Prostate gland (tissue), 2 donors: ENCODE measurements at regions not wholly inside any gene's neighbourhood (a gene's known extent, or its start where the extent isn't known, plus 50 kb on each side); places are given as distances from the start of the nearest gene placed in this dataset.

Experiments
- CTCF ChIP-seq, 4 experiments: fragments of 200-600 bp in 2 of 4; fragments of 450-650 bp in 2 of 4; sonication (generic) in 2 of 4; IDR thresholded peaks; 1 replicate in 3 of 4; 2 replicates in 1 of 4; pipeline ENCODE4 v1.5.1; 2016 to 2019; ENCODE audit warnings: antibody characterized with exemption in 4 of 4, mild to moderate bottlenecking in 2 of 4, moderate library complexity in 2 of 4
- POLR2A ChIP-seq: fragments of 450-650 bp; IDR thresholded peaks from one replicate; pipeline ENCODE4 v1.6.1; 2016; ENCODE audit warnings: antibody characterized with exemption, mild to moderate bottlenecking

- TF ChIP-seq CTCF (IDR thresholded peaks at IDR 0.05) (no peak), POLR2A (no peak)
Measured at GRCh38 chr3:34475851-34476250, 677.4 kb downstream of the PDCD6IP start.
